HG03520 (cell line): ENCODE measurements at regions not wholly inside any gene's neighbourhood (a gene's known extent, or its start where the extent isn't known, plus 50 kb on each side); places are given as distances from the start of the nearest gene placed in this dataset.
"Not testable (repeated sequence)": the region's sequence is repeated elsewhere in the genome, so short reads cannot be mapped to it uniquely, and the experiment has no call there.

ENCODE experiments used
- ATAC-seq: cut with Tn5 transposase; IDR thresholded peaks from one replicate; pipeline ENCODE4 v1.9.1; 2021; ENCODE audit warnings: mild to moderate bottlenecking, moderate library complexity; ENCODE audit not compliant: unreplicated experiment

DNA sequence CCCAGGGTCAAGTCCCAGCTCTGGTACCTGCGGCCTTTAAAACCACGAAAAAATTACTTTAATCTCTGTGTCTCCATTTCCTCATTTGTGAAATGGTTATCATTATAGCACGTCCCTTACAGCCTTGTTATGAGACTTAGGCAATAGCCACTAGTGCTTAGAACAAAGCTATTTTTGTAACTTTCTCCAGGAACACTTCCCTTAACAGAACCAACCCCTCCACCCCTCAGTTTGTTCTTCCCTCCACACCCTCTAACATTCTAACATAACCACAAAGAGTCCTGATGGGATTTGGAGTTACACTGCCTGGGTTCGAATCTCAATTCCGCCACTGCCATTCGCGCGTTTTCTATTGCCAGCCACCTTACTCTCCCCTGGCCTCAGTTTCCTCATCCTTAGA is 2777.4 kb upstream of the TPTE start:
- not testable (repeated sequence) for ATAC-seq

DNA sequence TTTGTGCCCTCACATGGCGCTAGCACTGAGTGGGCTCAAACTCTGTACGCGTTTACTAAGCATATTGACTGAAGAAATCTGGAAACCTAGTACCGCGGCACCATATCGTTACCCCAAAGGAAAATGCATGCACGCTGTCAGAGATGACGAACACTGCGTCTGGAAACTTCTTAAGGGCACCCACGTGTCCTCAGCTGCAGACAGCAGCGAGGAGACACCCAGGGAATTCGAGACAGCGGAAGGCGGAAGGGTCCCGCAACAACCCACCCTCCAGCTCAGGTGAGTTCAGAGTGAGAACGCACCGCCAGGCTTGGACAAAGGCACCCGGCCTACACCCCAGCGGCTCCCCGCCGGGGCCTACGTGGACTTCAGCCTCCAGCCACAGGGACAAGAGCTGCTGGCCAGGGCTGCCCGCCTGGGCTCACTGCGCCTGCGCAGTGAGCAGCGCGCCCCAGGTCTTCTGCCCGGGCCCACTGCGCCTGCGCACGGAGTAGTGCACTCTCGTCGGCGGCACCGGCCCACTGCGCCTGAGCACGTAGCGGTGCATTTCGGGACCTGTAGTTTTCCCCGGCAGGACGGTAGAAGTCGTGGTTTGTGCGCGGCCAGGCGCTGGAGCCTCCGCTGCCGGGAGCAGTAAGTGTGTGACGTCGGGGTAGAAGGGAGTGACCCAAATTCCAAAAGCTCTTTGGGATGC is 2776.8 kb upstream of the TPTE start:
- ATAC-seq = peak; percentile 90

DNA sequence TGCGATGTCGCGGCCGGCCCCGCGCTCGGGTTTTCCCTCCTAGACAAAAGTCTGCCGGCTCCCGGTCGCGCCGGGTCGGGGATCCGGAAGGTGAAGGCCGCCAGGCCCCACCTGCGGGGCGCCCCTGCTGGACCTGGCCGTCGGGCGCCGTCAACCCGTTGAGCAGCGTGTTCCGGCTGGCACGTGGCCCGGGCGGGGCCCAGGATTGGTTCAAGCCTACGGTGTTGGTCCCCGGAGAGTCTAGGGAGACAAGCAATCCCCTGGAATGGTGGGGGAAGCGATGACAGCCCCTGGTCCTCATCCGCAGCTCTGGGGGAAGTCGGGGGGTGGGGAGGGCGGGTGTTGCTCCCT is 2776.3 kb upstream of the TPTE start:
- peak; percentile 53 for ATAC-seq

DNA sequence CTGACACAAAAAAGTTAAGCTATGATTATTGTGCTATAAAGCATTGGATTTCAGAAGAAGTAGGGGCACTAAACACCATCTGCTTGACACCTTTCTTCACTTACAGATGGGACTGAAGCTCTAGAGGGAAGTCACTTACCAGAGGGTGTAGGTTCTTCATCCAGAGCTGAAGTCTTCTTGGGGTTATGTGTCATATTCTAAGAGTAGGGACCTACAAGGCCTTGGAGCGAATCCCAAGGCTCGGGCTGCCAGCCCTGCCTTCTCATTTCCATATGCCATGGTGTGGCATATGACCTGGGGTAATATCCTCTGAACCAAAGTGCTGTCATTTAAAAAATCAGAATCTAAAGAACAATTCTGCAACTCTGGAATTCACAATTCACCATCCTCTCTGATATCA is 2773.4 kb upstream of the TPTE start:
- ATAC-seq = not testable (repeated sequence)

DNA sequence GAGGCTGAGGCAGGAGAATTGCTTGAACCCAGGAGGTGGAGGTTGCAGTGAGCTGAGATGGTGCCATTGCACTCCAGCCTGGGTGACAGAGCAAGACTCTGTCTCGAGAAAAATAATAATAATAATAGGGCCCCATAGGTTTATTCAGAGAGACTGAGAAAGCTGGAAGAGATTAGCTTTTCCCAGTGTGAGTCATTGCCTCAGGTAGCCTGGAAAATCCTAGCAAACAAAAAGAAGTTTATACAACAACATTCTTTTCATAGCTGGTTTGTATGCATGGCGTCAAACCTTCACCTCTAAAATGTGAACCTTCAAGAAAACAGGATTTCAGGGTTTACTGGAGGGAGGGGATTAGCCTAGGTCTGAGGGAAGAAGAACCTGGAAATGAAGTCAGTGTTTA is 2768.8 kb upstream of the TPTE start:
- not testable (repeated sequence) for ATAC-seq

DNA sequence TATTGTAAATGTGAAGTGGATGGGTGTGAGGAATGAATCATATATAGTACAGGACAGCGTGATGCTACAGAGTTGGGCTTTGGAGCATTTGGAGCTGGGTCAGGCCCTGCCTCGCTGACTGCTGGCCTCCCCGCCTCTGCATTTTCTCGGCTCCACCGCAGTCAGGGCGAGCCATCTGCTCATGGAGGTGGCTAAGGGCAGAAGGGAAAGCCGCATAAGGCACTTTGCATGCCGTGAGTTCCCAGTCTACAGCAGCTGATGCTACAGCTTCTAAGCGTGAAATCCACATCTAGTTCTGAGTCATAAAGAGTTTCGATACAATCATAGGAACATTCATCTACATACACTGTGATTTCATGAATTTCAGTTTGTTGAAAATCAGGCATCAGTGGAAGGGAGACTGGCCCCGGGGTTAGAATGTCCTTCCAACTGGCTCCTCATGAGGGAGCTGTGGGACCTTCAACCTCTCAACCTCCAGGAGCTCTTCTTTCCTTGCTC is 2768.0 kb upstream of the TPTE start:
- peak; percentile 86 for ATAC-seq

DNA sequence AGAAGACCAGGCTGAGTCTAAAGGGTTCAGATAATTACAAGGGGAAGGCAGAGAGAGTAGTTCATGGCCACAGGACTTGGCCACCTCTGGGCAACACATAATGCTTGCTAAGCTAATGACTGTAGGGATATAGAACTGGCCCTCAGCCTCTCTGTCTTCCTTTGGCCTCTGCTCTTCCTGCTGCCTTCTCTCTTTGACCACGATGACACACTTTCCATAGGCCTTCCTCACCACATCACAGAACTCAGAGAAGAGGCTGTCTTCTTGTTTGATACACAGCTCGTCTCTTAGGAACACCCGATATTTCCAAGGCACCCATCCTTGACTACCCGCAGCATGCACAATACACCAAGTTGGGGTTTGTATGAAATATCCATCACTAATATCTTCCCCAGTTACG is 2751.4 kb upstream of the TPTE start:
- not testable (repeated sequence) for ATAC-seq

DNA sequence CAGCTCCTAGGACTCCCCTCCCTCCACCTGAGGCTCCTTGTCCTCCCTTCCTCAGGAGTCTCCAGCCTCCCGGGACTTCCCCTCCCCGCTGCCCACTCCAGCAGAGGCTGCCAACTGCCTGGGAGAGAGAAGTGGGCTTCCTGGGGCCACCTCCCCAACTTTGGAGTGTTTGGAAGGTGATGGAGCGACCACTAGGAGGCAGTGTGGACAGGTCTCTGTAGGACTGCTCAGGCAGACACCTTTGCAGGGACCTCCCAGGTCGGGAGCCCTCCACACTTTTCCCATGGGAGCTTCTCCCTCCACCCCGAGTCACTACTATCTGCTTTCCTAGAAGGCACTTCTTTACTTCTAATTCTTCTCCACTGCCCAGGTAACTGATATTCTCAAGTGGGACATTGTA is 2747.2 kb upstream of the TPTE start:
- ATAC-seq = not testable (repeated sequence)

DNA sequence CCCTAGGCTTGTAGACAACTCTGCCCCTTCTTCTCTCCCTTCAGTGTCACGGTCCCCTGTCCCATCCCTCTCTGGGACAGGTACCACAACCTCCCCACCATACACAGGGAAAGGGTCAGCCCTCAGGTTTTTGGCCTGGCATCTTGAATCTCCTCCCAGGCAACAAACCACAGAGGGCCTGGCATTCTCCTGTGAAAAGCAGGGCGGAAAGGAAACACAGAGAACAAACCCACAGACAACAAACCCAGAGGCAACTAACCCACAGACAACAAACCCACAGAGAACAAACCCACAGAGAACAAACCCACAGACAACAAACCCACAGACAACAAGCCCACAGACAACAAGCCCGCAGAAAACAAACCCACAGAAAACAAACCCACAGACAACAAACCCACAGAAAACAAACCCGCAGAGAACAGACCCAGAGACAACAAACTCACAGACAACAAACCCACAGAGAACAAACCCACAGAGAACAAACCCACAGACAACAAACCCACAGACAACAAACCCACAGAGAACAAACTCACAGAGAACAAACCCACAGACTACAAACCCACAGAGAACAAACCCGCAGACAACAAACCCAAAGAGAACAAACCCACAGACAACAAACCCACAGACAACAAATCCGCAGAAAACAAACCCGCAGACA is 2745.9 kb upstream of the TPTE start:
- ATAC-seq = not testable (repeated sequence)

DNA sequence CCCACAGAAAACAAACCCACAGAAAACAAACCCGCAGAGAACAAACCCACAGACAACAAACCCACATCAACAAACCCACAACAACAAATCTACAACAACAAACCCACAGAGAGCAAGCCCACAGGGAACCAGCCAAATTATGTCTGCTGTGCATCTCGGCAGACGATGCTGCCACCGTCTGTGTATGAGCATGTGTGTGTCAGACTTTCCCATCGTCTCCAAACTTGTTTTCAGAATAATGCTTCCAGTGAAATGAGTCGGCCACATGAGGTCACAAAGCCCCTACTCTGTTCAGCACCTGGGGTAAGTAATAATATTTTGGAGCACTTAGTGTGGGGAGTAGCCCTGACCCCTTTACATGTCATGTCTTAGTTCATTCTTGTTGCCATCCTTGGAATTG is 2745.3 kb upstream of the TPTE start:
- not testable (repeated sequence) for ATAC-seq

DNA sequence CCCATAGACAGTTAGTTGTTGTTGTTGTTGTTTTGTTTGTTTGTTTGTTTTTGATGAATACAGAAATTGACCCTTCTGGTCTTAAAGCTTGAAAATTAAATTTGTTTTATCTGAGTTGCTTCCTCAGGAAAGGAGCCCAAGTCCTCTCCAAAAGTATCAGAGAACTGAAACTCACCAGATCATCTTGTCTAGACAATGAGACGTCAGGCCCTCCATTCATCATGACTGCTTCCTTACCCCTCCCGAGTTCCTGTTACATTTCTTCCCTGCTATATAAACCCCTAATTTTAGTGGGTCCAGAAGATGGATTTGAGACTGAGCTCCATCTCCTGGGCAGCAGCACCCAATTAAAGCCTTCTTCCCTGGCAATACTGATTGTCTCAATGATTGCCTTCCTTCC is 2744.8 kb upstream of the TPTE start:
- ATAC-seq = not testable (repeated sequence)

DNA sequence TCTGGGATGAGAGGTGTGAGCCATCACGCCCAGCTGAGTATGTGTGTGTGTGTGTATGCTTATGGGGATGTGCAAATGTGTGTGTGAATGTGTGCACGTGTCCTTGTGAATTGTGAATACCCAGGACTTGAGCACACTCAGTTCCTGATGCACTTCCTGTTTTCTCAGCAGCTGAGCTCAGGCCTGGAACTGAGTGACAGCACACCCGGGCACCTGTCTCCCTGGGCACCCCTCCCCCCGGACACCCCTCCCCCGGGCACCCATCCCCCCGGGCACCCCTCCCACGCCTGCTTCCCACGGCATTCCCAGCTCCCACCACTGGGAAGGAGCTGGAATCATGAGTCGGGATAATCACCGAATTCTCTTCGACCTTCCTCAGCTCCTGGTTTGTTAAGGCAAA is 2744.1 kb upstream of the TPTE start:
- not testable (repeated sequence) for ATAC-seq

DNA sequence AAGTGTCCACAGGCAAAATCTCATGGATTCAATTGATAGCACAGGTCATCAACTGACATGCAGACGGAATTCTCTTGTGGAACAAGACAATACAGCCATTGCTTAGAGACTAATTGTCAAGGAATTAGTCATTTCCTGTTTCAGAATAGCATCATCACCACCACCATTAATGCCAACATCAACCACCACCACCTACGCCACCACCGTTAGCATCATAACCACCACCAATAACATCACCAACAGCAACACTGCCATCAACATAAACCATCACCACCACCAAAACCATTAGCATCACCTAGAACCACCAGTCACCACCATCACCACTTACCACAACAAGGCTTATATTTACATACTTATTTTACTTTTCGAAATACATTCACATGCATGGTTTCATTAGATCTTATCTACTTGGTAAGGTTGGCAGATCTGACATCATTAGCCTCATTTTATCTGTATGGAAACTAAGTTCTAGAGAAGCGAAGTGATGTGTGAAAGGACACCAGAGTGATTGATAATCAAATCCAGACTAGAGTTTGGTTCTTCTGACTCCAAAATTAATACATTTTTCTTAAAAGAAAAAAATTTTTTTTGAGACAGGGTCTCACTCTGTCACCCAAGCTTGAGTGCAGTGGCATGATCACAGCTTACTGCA is 2733.8 kb upstream of the TPTE start:
- not testable (repeated sequence) for ATAC-seq

DNA sequence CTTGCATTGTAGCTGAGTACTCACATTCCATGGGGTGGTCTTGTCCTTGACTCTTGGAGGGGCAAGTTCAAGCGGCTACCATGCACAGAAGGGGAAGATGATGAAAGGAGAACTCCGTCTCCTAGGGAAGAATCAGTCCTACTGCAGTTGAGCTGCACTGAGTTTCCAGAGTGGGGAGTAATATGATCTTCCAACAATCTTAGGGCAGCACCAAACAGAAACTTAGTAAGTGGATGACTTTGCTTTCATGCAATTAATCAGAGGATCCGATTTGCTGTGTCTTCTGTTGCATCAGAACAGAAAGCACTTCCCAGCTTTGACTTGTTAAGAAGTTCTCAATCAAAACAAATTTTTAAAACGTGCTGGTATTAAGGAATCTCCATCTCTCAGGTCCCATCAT is 2727.6 kb upstream of the TPTE start:
- not testable (repeated sequence) for ATAC-seq

DNA sequence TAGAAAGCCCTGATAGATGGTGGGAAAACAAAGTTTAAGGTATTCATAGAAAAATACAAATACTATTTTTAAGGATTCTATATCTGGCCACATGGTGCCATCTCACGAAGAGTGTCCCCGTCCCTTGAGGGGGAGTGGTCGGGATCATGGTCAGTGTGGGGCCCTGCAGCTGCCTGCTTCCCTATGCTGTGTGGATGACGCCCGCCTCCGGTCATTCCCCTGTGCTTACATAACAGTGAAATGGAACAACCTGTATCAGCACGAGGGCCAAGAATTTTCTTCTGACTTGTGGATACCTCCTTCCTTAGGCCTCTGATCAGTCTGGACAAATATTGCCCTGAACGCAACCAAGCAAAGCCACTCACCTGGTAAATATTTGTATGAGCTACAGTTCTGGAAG is 2724.1 kb upstream of the TPTE start:
- ATAC-seq = not testable (repeated sequence)

DNA sequence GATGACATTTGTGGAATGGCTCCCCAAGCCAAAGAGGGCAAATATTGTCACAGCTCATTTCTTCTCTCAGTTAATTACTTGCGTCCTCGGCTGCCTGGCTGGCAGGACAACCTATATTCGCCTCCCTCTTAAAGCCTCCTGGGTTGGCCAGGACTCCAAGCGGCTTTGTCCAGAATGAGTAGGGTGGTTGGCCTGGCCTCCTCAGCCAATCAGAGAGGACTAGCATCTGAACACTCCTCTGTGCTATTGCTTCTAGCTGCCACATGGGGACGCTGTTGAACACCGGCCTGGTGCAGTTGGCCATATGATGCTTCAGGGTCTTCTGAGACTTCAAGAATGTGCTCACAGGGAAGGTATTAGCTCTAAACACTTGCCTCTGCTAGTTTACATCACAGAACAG is 2722.9 kb upstream of the TPTE start:
- not testable (repeated sequence) for ATAC-seq

DNA sequence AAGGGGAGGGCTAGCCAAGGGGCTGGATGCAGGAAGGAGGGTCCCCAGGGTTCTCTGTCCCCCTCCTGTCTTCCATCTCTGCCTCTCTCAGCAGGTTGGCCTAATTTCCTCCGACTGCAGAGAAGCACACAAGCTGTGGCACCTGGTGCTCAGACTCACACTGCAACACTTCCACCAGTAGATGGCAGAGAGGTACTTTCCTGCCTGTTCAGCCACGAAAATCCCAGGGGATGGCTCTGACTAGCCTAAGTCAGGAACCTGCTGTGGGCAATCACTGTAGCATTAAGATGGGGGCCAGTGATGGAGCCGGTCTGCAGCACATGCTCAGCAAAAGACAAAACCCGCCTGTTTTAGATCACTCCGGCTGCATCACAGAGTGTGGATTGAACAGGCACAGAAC is 2721.7 kb upstream of the TPTE start:
- not testable (repeated sequence) for ATAC-seq

DNA sequence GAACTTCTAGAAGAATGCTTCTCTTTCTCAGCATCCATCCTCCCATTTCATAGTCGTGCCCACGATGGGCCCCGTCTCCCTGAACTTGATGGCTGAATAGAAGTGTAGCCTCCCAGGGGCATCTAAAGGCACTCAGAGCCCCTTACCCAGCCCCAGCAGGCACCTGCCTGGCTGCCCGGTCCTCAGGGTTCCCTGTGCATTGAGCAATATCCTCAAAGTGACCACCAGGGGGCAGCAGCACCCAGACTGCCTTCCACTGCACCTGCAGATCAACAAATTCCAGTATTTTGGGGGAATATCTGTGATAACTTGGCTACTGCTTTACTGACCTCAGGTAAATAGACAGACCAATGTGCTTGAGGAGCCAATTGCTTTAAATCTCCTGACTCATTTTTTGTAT is 2707.9 kb upstream of the TPTE start:
- not testable (repeated sequence) for ATAC-seq

DNA sequence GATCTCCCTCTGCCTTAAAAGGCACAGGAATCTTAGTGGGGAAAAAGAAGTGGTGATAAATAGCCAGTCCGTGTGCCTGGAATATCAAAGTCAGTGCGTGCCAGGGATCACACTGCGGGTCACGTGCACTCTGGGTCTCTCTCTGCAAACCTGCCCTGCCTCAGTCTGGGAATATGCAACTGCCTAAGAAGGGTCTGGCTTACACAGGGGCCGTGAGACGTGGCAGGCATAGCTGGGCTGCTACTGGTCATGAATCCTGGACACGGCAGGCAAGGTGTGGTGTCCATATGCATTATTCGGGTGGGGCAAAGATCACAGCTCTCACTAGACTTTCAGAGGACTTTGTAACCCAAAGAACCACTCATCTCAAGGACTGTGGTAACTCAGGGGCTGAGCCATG is 2704.4 kb upstream of the TPTE start:
- not testable (repeated sequence) for ATAC-seq

DNA sequence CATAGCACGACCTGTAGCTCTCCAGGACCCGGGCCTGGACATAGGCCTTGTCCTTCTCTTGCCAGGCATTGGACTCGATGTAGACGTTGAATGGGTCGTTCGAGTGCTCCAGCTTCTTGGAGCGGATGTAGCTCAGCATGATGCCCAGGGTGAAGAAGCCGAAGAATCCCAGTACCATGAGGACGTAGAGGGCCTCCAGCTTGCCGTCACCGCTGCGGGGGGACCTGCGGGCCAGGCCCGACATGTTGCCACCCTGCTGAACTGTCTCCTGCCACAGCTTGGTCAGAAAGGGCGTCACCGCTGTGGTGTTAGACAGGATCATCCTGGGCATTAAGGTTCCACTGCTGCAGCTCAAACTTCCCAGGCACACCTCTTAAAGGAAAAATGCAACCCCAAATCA is 2702.1 kb upstream of the TPTE start:
- not testable (repeated sequence) for ATAC-seq

DNA sequence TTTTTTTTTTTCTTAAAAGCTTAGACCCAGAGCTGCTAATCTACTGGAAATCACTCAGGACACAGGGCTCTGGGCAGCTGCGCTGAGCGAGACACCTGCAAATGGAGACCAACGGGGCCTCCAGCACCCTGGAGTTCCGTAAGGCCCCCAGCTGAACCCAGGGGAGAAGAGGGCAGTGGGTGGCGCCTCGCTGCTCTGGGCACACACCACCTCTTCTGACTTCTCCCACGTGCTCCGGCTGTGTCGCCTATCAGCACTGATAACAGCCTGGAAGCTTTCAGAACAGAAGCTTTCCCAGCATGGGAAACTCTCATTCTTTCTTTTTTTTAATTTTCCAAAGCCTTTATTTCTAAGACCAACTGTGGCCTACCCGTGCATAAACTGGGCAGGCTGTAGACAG is 2695.8 kb upstream of the TPTE start:
- not testable (repeated sequence) for ATAC-seq

DNA sequence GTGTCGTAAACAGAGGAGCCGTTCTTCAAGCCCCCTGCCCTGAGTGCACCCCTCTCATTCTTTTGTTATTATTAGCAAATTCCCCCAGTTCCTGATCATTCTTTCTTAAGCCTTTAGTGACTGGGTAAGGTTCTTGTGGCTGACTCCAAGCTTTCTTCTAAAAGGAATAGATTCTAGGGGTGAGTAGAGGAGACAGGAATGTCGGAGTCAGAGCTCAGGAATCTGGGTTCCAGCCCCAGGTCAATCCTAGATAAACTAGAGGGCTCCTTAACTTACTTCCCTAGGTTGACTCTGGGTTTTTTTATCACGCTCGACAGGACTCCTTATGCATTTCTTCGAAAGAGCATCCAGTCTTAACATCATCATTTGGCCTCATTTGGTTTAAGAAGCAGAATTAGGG is 2695.2 kb upstream of the TPTE start:
- ATAC-seq = not testable (repeated sequence)
